ENCODE measurements at regions not wholly inside any gene's neighbourhood (a gene's known extent, or its start where the extent isn't known, plus 50 kb on each side); places are given as distances from the start of the nearest gene placed in this dataset.

GRCh38 chr2:43024515-43025011 lies 201.8 kb downstream of the ZFP36L2 start:
- H3K36me3 ChIP-seq, result no peaks in the 10 kb centered on the region
- in situ Hi-C loops (cut with MboI; ENCODE audit: low sequenced_read_pairs in 4 of 4), result loop anchor here in 3 of 4 donors (5.0 to 10.0 kb wide), 5 partner anchors 47 to 208 kb away; partner anchors contain the start of gene ZFP36L2 (in 2 of the 3)

GRCh38 chr2:43023791-43024514 lies 202.5 kb downstream of the ZFP36L2 start:
- intact Hi-C loops (cut with DNase I; ENCODE audit: low total_unique reads), result loop anchor here (2.0 to 5.0 kb wide), 2 partner anchors 78 to 205 kb away; no protein-coding TSS in a partner anchor
- TF ChIP-seq CTCF (IDR thresholded peaks at IDR 0.05 in 4 of 5, conservative IDR thresholded peaks at IDR 0.05 in 1 of 5) (no peak), POLR2A (IDR thresholded peaks at IDR 0.05) (no peak)
- Histone ChIP-seq H3K36me3 (no peaks in the 10 kb centered on the region), H3K4me3 (no peak overlapping the region), H3K27me3 (no peaks in the 10 kb centered on the region), H3K4me1 (peaks cover 3 to 7% of the 10 kb centered on the region in 2 donors), H3K27ac (no peak overlapping the region), H3K9me3 (no peaks in the 10 kb centered on the region)
- ATAC-seq (no peak), DNase-seq (no peak)
- in situ Hi-C loops (cut with MboI; ENCODE audit: low sequenced_read_pairs in 4 of 4), result loop anchor here in 3 of 4 donors (5.0 to 10.0 kb wide), 5 partner anchors 47 to 208 kb away; partner anchors contain the start of gene ZFP36L2 (in 2 of the 3)

More at GRCh38 chr2:43024515-43025011, 201.8 kb downstream of the ZFP36L2 start:
- DNase-seq, result peak; percentile 27 to 57
- Histone ChIP-seq H3K27ac (no peak overlapping the region), H3K4me3 (no peak overlapping the region), H3K9me3 (no peaks in the 10 kb centered on the region), H3K27me3 (no peaks in the 10 kb centered on the region), H3K4me1 (peaks cover 3 to 7% of the 10 kb centered on the region in 2 donors)
- no peak for TF ChIP-seq POLR2A (IDR thresholded peaks at IDR 0.05)
- TF ChIP-seq CTCF (IDR thresholded peaks at IDR 0.05 in 4 of 5, conservative IDR thresholded peaks at IDR 0.05 in 1 of 5), result peak; percentile 57 to 90 (median 84)
- intact Hi-C loops (cut with DNase I; ENCODE audit: low total_unique reads), result loop anchor here (2.0 to 5.0 kb wide), 3 partner anchors 78 to 458 kb away; no protein-coding TSS in a partner anchor
- ATAC-seq, result peak; percentile 43 to 54

DNA sequence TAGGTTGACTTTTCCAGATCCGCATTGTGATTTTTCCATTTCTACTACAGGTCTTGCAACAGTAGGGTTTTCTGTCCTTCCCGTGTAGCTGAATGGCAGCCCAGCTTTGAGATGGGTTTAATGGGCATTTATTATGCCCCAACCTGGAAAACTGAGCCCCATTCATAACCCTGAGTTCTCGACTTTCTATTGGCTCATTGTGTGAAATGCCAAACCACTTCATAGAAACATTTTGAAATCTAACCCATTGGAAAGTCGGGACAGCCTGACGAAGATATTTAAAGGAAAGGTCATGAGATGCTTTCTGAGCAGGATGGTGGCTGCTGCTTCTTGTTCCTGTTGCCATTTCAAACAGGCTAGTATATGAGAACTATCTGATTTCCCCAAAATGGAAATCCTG lies 203.5 kb downstream of the ZFP36L2 start:
- ATAC-seq, result no peak
- DNase-seq, result no peak
- Histone ChIP-seq H3K36me3 (no peaks in the 10 kb centered on the region), H3K27me3 (no peaks in the 10 kb centered on the region), H3K27ac (no peak overlapping the region), H3K9me3 (no peaks in the 10 kb centered on the region), H3K4me1 (peaks cover 3 to 12% of the 10 kb centered on the region in 2 donors), H3K4me3 (no peak overlapping the region)
- in situ Hi-C loops (cut with MboI; ENCODE audit: low sequenced_read_pairs in 4 of 4), result loop anchor here in 3 of 4 donors (5.0 to 10.0 kb wide), 5 partner anchors 46 to 209 kb away; partner anchors contain the start of gene ZFP36L2 (in 2 of the 3)
- TF ChIP-seq CTCF (IDR thresholded peaks at IDR 0.05 in 4 of 5, conservative IDR thresholded peaks at IDR 0.05 in 1 of 5) (no peak), POLR2A (IDR thresholded peaks at IDR 0.05) (no peak)
- intact Hi-C loops (cut with DNase I; ENCODE audit: low total_unique reads), result loop anchor here (5.0 kb wide), 1 partner anchor 79 kb away; no protein-coding TSS in a partner anchor

GRCh38 chr2:43021791-43022509 lies 204.5 kb downstream of the ZFP36L2 start:
- Histone ChIP-seq H3K4me3 (no peak overlapping the region), H3K36me3 (no peaks in the 10 kb centered on the region), H3K27me3 (no peaks in the 10 kb centered on the region), H3K27ac (no peak overlapping the region), H3K9me3 (no peaks in the 10 kb centered on the region), H3K4me1 (peaks cover 3 to 6% of the 10 kb centered on the region in 2 donors)
- ATAC-seq (no peak), DNase-seq (no peak)
- intact Hi-C loops (cut with DNase I; ENCODE audit: low total_unique reads) (loop anchor here (5.0 kb wide), 1 partner anchor 80 kb away; no protein-coding TSS in a partner anchor), in situ Hi-C loops (cut with MboI; ENCODE audit: low sequenced_read_pairs in 4 of 4) (loop anchor here in 3 of 4 donors (5.0 to 10.0 kb wide), 5 partner anchors 45 to 210 kb away; partner anchors contain the start of gene ZFP36L2 (in 2 of the 3))
- TF ChIP-seq POLR2A (IDR thresholded peaks at IDR 0.05), result no peak
- TF ChIP-seq CTCF (IDR thresholded peaks at IDR 0.05 in 4 of 5, conservative IDR thresholded peaks at IDR 0.05 in 1 of 5), result peak in 2 of 5 experiments; percentile 13 to 30

All from gastrocnemius medialis (tissue), 4 donors.